ENCODE measurements at regions not wholly inside any gene's neighbourhood (a gene's known extent, or its start where the extent isn't known, plus 50 kb on each side); places are given as distances from the start of the nearest gene placed in this dataset.

DNA sequence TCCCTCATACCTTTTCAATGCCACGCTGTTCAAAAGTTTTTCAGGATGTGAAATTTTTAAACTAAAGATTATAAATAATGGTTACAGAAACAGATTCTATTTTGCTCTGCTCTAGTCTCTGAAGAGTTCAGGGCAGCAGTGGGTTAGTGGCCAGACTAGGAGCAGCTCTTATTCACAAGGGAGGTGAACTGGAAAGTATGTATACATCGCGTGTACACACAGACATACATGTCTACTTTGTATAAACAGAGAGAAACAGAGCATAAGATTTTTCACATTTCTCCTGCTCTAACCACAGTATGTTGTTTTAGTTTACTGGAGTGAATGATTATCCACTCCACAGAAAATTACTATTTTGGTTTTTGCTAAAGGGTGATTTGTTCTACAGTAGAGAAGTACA is 74.4 kb upstream of the CRY1 start:
- dilution Hi-C loops (cut with MboI; ENCODE audit: extremely low pct_ligation_motif_present, low sequenced_read_pairs), result no loop called here
- Histone ChIP-seq H3K4me3 (replicated peaks in 1 of 3; ENCODE audit: insufficient read depth in 1 of 3, low read depth in 1 of 3, low read length in 3 of 3) (no peak overlapping the region), H3K9ac (replicated peaks; ENCODE audit: extremely low read depth, insufficient read depth, low read length) (no peak overlapping the region), H3K9me3 (replicated peaks; ENCODE audit: control insufficient read depth, insufficient read depth, low read length) (no peaks in the 10 kb centered on the region), H3K4me2 (ENCODE audit: insufficient read depth, low read length) (no peak overlapping the region), H3K4me1 (ENCODE audit: control insufficient read depth, extremely low read depth, insufficient read depth, low read length) (no peaks in the 10 kb centered on the region), H2AFZ (ENCODE audit: low read depth, low read length) (no peak overlapping the region), H3K36me3 (ENCODE audit: control insufficient read depth in 2 of 2, extremely low read depth in 1 of 2, insufficient read depth in 2 of 2, low read length in 2 of 2) (no peaks in the 10 kb centered on the region), H3K9me1 (replicated peaks; ENCODE audit: control insufficient read depth, extremely low read depth, insufficient read depth, low read length) (no peaks in the 10 kb centered on the region), H3K79me2 (ENCODE audit: control insufficient read depth, insufficient read depth, low read length) (no peaks in the 10 kb centered on the region), H3K27me3 (ENCODE audit: control insufficient read depth in 2 of 2, insufficient read depth in 2 of 2, low read length in 2 of 2) (no peaks in the 10 kb centered on the region), H4K20me1 (replicated peaks; ENCODE audit: control insufficient read depth, extremely low read depth, insufficient read depth, low read length) (no peaks in the 10 kb centered on the region), H3K27ac (ENCODE audit: insufficient read depth, low read depth, low read length) (no peak overlapping the region)
- DNase-seq (ENCODE audit: low read depth, low spot score) (no peak), FAIRE-seq (no peak)
- CTCF ChIA-PET, result no interaction called here
- no peak for TF ChIP-seq MYC (IDR thresholded peaks at IDR 0.05; ENCODE audit: low read depth, low read length)
- TF ChIP-seq, protein P1, sequence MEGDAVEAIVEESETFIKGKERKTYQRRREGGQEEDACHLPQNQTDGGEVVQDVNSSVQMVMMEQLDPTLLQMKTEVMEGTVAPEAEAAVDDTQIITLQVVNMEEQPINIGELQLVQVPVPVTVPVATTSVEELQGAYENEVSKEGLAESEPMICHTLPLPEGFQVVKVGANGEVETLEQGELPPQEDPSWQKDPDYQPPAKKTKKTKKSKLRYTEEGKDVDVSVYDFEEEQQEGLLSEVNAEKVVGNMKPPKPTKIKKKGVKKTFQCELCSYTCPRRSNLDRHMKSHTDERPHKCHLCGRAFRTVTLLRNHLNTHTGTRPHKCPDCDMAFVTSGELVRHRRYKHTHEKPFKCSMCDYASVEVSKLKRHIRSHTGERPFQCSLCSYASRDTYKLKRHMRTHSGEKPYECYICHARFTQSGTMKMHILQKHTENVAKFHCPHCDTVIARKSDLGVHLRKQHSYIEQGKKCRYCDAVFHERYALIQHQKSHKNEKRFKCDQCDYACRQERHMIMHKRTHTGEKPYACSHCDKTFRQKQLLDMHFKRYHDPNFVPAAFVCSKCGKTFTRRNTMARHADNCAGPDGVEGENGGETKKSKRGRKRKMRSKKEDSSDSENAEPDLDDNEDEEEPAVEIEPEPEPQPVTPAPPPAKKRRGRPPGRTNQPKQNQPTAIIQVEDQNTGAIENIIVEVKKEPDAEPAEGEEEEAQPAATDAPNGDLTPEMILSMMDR (IDR thresholded peaks at IDR 0.05; ENCODE audit: extremely low read depth in 1 of 2, insufficient read depth in 1 of 2, low read depth in 1 of 2, low read length in 2 of 2), result no peak
- no peak for TF ChIP-seq FOS (IDR thresholded peaks at IDR 0.05; ENCODE audit: borderline replicate concordance, insufficient read depth, low read length)
- TF ChIP-seq JUN (IDR thresholded peaks at IDR 0.05; ENCODE audit: borderline replicate concordance, insufficient read depth, insufficient read length, low read depth), result no peak
- no peak for TF ChIP-seq POLR2A (IDR thresholded peaks at IDR 0.05; ENCODE audit: low read depth, low read length)
- TF ChIP-seq POLR2AphosphoS5 (IDR thresholded peaks at IDR 0.05; ENCODE audit: insufficient read depth, low read depth, low read length), result no peak
- TF ChIP-seq EZH2 (IDR thresholded peaks at IDR 0.05; ENCODE audit: borderline replicate concordance, low read depth, low read length, severe bottlenecking), result no peak
- TF ChIP-seq GATA2 (IDR thresholded peaks at IDR 0.05; ENCODE audit: insufficient read depth, insufficient read length, low read depth, low read length), result no peak
- intact Hi-C loops (cut with micrococcal nuclease), result no loop called here
- no TSS peak for BruUV-seq (replicated peaks)
- POLR2A ChIA-PET, result no interaction called here
